ENCODE measurements at regions not wholly inside any gene's neighbourhood (a gene's known extent, or its start where the extent isn't known, plus 50 kb on each side); places are given as distances from the start of the nearest gene placed in this dataset.

DNA sequence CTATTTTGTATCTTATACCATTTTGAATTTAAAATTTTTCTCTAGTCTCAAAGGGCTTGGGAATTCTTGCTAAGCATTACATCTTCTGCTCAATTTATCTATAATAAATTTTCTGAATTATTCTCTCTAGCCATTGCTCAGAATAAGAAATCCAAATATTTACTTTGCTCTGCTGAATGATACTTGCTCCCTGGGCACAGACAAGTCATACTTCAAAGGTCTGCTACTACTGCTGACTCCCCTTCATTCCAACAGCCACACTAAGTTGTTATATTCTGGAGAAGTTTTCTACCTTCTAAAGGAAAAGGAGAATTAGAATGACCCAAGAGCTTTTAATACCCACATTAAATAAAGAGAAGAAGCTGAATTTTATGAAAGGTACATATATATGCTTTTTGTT is 460.3 kb upstream of the ZNF717 start:
- Histone ChIP-seq H3K9me3 (ENCODE audit: control insufficient read depth, insufficient read depth, low read depth, low read length) (no peaks in the 10 kb centered on the region), H3K4me1 (ENCODE audit: control insufficient read depth, insufficient read depth, low read length) (no peaks in the 10 kb centered on the region), H3K27me3 (ENCODE audit: control insufficient read depth, insufficient read depth, low read length) (no peaks in the 10 kb centered on the region), H3K4me3 (ENCODE audit: low read depth in 2 of 2, low read length in 2 of 2) (no peak overlapping the region), H3K27ac (ENCODE audit: low read length) (no peak overlapping the region), H3K36me3 (ENCODE audit: control insufficient read depth, insufficient read depth, low read length) (no peaks in the 10 kb centered on the region)
- TF ChIP-seq TCF7L2 (IDR thresholded peaks at IDR 0.05; ENCODE audit: low read depth, low read length) (no peak), POLR2AphosphoS5 (IDR thresholded peaks at IDR 0.05; ENCODE audit: low read depth, low read length) (no peak), SIN3A (IDR thresholded peaks at IDR 0.05; ENCODE audit: borderline replicate concordance, insufficient read depth, low read depth, low read length) (no peak)
- TF ChIP-seq, protein P1, sequence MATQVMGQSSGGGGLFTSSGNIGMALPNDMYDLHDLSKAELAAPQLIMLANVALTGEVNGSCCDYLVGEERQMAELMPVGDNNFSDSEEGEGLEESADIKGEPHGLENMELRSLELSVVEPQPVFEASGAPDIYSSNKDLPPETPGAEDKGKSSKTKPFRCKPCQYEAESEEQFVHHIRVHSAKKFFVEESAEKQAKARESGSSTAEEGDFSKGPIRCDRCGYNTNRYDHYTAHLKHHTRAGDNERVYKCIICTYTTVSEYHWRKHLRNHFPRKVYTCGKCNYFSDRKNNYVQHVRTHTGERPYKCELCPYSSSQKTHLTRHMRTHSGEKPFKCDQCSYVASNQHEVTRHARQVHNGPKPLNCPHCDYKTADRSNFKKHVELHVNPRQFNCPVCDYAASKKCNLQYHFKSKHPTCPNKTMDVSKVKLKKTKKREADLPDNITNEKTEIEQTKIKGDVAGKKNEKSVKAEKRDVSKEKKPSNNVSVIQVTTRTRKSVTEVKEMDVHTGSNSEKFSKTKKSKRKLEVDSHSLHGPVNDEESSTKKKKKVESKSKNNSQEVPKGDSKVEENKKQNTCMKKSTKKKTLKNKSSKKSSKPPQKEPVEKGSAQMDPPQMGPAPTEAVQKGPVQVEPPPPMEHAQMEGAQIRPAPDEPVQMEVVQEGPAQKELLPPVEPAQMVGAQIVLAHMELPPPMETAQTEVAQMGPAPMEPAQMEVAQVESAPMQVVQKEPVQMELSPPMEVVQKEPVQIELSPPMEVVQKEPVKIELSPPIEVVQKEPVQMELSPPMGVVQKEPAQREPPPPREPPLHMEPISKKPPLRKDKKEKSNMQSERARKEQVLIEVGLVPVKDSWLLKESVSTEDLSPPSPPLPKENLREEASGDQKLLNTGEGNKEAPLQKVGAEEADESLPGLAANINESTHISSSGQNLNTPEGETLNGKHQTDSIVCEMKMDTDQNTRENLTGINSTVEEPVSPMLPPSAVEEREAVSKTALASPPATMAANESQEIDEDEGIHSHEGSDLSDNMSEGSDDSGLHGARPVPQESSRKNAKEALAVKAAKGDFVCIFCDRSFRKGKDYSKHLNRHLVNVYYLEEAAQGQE (IDR thresholded peaks at IDR 0.05; ENCODE audit: insufficient read depth in 1 of 2, low read depth in 2 of 2, low read length in 1 of 2), result no peak
- TF ChIP-seq, protein P2, sequence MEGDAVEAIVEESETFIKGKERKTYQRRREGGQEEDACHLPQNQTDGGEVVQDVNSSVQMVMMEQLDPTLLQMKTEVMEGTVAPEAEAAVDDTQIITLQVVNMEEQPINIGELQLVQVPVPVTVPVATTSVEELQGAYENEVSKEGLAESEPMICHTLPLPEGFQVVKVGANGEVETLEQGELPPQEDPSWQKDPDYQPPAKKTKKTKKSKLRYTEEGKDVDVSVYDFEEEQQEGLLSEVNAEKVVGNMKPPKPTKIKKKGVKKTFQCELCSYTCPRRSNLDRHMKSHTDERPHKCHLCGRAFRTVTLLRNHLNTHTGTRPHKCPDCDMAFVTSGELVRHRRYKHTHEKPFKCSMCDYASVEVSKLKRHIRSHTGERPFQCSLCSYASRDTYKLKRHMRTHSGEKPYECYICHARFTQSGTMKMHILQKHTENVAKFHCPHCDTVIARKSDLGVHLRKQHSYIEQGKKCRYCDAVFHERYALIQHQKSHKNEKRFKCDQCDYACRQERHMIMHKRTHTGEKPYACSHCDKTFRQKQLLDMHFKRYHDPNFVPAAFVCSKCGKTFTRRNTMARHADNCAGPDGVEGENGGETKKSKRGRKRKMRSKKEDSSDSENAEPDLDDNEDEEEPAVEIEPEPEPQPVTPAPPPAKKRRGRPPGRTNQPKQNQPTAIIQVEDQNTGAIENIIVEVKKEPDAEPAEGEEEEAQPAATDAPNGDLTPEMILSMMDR (IDR thresholded peaks at IDR 0.05), result no peak
- DNase-seq (ENCODE audit: low read depth, low spot score) (no peak), ATAC-seq (no peak)
- BruUV-seq (replicated peaks), result no TSS peak
- in situ Hi-C loops (cut with HindIII; ENCODE audit: low pct_unique_long_range_greater_than_20kb, low sequenced_read_pairs) (no loop called here), intact Hi-C loops (cut with micrococcal nuclease; ENCODE audit: unreplicated experiment) (no loop called here)
- POLR2A ChIA-PET, result no interaction called here
- CTCF ChIA-PET, result no interaction called here

DNA sequence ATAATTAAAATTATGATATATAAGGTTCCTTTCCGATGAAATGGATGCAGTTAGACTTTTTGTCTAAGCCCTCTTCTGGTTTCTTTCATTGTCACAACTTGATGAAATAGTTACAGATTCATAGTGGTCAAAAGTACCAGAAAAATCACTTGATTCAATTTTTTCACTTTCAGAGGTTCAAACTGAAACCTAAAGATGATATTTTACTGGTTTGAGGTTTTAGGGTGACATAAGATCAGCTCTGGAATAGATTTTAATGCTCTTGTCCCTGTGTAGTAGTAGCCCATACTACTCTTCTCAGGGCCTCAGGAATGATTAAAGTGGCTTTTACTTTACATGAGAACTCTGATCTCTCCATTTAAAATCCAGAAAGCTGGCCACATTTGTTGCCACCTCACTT is 479.1 kb upstream of the ZNF717 start:
- Histone ChIP-seq H3K27ac (ENCODE audit: low read length) (no peak overlapping the region), H3K4me3 (ENCODE audit: low read depth in 2 of 2, low read length in 2 of 2) (no peak overlapping the region), H3K4me1 (ENCODE audit: control insufficient read depth, insufficient read depth, low read length) (no peaks in the 10 kb centered on the region), H3K27me3 (ENCODE audit: control insufficient read depth, insufficient read depth, low read length) (no peaks in the 10 kb centered on the region), H3K36me3 (ENCODE audit: control insufficient read depth, insufficient read depth, low read length) (no peaks in the 10 kb centered on the region), H3K9me3 (ENCODE audit: control insufficient read depth, insufficient read depth, low read depth, low read length) (no peaks in the 10 kb centered on the region)
- no peak for ATAC-seq
- CTCF ChIA-PET, result no interaction called here
- no peak for DNase-seq (ENCODE audit: low read depth, low spot score)
- in situ Hi-C loops (cut with HindIII; ENCODE audit: low pct_unique_long_range_greater_than_20kb, low sequenced_read_pairs) (no loop called here), intact Hi-C loops (cut with micrococcal nuclease; ENCODE audit: unreplicated experiment) (no loop called here)
- no peak for TF ChIP-seq POLR2AphosphoS5 (IDR thresholded peaks at IDR 0.05; ENCODE audit: low read depth, low read length)
- TF ChIP-seq TCF7L2 (IDR thresholded peaks at IDR 0.05; ENCODE audit: low read depth, low read length), result no peak
- TF ChIP-seq SIN3A (IDR thresholded peaks at IDR 0.05; ENCODE audit: borderline replicate concordance, insufficient read depth, low read depth, low read length), result no peak
- TF ChIP-seq, protein P1 (IDR thresholded peaks at IDR 0.05; ENCODE audit: insufficient read depth in 1 of 2, low read depth in 2 of 2, low read length in 1 of 2), result no peak
- TF ChIP-seq, protein P2 (IDR thresholded peaks at IDR 0.05), result no peak
- POLR2A ChIA-PET, result no interaction called here
- BruUV-seq (replicated peaks), result no TSS peak

All from Panc1 (cell line).